Erythroblast (primary cell): ENCODE measurements at regions not wholly inside any gene's neighbourhood (a gene's known extent, or its start where the extent isn't known, plus 50 kb on each side); places are given as distances from the start of the nearest gene placed in this dataset.

ENCODE experiments used
- GATA1 ChIP-seq: IDR thresholded peaks from 2 replicates; pipeline ENCODE4 v1.6.1; 2011; ENCODE audit warnings: low read depth, mild to moderate bottlenecking, control low read depth, low read length, moderate library complexity
- POLR2A ChIP-seq: IDR thresholded peaks from 2 replicates; pipeline ENCODE4 v1.6.1; 2011; ENCODE audit warnings: mild to moderate bottlenecking, low read length

- TF ChIP-seq POLR2A: no peak
- no peak for TF ChIP-seq GATA1
These were observed 282.9 kb upstream of the IGFBP3 start for GRCh38 chr7:46203926-46204325.
